Stomach (tissue), 8 donors: ENCODE measurements at regions not wholly inside any gene's neighbourhood (a gene's known extent, or its start where the extent isn't known, plus 50 kb on each side); places are given as distances from the start of the nearest gene placed in this dataset.

Experiments used
- DNase-seq, 2 donors: peaks; one replicate each; pipeline versions ENCODE4 v3.0.0 to v3.0.0-alpha.2; 2013 to 2019
- H3K27ac ChIP-seq, 5 donors: fragments of 200-600 bp in 4 of 5; sonication (generic) in 4 of 5; one replicate each; pipeline ENCODE4 v1.5.1; 2013 to 2019; ENCODE audit warnings: mild to moderate bottlenecking in 1 of 5, moderate library complexity in 1 of 5
- H3K27me3 ChIP-seq, 3 donors: fragments of 200-600 bp; sonication (generic); one replicate each; pipeline ENCODE4 v1.5.1; 2017 to 2019; ENCODE audit warnings: mixed run types in 1 of 3
- H3K36me3 ChIP-seq, 4 donors: fragments of 200-600 bp; sonication (generic); 1 replicate in 3 of 4; 2 replicates in 1 of 4; pipeline ENCODE4 v1.5.1; 2016 to 2019
- H3K4me1 ChIP-seq, 4 donors: fragments of 200-600 bp; sonication (generic); one replicate each; pipeline ENCODE4 v1.5.1; 2016 to 2019
- H3K4me3 ChIP-seq, 4 donors: fragments of 200-600 bp; sonication (generic) in 3 of 4; one replicate each; pipeline ENCODE4 v1.5.1; 2016 to 2019; ENCODE audit warnings: mild to moderate bottlenecking in 1 of 4
- H3K9me3 ChIP-seq, 4 donors: fragments of 200-600 bp; sonication (generic); one replicate each; pipeline ENCODE4 v1.5.1; 2016 to 2019
- EP300 ChIP-seq: sonication (generic); formaldehyde crosslinking; IDR thresholded peaks from one replicate; pipeline ENCODE4 v1.6.1; 2017; ENCODE audit warnings: antibody characterized with exemption
- POLR2A ChIP-seq, 4 donors: fragments of 450-650 bp; IDR thresholded peaks; one replicate each; pipeline ENCODE4 v1.6.1; 2016; ENCODE audit warnings: antibody characterized with exemption in 4 of 4, control low read depth in 2 of 4, mild to moderate bottlenecking in 1 of 4, moderate library complexity in 1 of 4
- POLR2AphosphoS5 ChIP-seq, 3 donors: sonication (generic); formaldehyde crosslinking; IDR thresholded peaks; one replicate each; pipeline ENCODE4 v1.6.1; 2016; ENCODE audit warnings: antibody characterized with exemption in 3 of 3
- WGBS, 5 donors: extraction: QIAGEN DNeasy Blood & Tissue Kit in 3 of 5; methylation state at CpG; one replicate each; pipeline versions ENCODE4 v1.1.5 to v1.1.7; 2013 to 2018; 5-methylcytosine and 5-hydroxymethylcytosine counted together
- intact Hi-C: fragments of 100-400 bp; cut with DNase I; formaldehyde crosslinking; loops from one replicate; pipeline ENCODE4 v1.15.1; 2023; ENCODE audit warnings: low total_unique reads
- TF ChIP-seq, protein P1 (sequence below), 7 experiments: fragments of 450-650 bp in 4 of 7; fragments of 200-600 bp in 3 of 7; sonication (generic) in 3 of 7; IDR thresholded peaks; one replicate each; pipeline ENCODE4 v1.5.1; 2016 to 2019; ENCODE audit warnings: antibody characterized with exemption in 7 of 7, control low read depth in 2 of 7, mild to moderate bottlenecking in 1 of 7
- donor health status: healthy with polysubstance abuse.
- donor health status: Bipolar disorder and iron deficiency.
- donor health status: healthy.

DNA sequence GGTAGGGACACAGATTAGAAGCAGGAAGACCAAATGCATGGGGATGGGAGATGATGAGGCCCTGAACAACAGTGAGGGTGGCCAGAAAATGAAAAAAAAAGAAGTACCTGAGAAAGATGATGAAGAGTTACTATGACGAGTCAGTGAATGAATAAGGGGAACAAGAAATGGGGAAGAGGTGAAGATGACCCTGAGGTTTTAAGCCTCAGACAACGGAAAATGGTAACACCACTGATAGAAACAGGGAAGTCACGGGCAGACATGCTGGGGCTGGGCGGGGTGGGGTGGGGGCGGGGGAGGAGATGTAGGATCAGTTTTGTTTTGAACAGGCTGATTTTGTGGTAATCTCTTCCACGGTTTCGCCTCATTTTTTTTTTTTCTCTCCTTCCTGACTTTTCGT is 205.1 kb upstream of the CADM1 start:
- H3K4me3 ChIP-seq, result no peak overlapping the region
- H3K27ac ChIP-seq, result no peak overlapping the region
- TF ChIP-seq, protein P1, sequence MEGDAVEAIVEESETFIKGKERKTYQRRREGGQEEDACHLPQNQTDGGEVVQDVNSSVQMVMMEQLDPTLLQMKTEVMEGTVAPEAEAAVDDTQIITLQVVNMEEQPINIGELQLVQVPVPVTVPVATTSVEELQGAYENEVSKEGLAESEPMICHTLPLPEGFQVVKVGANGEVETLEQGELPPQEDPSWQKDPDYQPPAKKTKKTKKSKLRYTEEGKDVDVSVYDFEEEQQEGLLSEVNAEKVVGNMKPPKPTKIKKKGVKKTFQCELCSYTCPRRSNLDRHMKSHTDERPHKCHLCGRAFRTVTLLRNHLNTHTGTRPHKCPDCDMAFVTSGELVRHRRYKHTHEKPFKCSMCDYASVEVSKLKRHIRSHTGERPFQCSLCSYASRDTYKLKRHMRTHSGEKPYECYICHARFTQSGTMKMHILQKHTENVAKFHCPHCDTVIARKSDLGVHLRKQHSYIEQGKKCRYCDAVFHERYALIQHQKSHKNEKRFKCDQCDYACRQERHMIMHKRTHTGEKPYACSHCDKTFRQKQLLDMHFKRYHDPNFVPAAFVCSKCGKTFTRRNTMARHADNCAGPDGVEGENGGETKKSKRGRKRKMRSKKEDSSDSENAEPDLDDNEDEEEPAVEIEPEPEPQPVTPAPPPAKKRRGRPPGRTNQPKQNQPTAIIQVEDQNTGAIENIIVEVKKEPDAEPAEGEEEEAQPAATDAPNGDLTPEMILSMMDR (IDR thresholded peaks at IDR 0.05), result no peak
- TF ChIP-seq POLR2AphosphoS5 (IDR thresholded peaks at IDR 0.05) (no peak), EP300 (no peak), POLR2A (IDR thresholded peaks at IDR 0.05) (no peak)
- intact Hi-C loops, result no loop called here
- no peak for DNase-seq
- no peaks in the 10 kb centered on the region for H3K9me3 ChIP-seq
- H3K36me3 ChIP-seq, result no peaks in the 10 kb centered on the region
- H3K4me1 ChIP-seq, result no peaks in the 10 kb centered on the region
- 35 to 62% (median 53%) methylated on average over 7 to 8 of the region's 8 CpGs for WGBS, 5 donors
- H3K27me3 ChIP-seq, result peaks cover 0 to 12% (median 0%) of the 10 kb centered on the region in 3 donors

DNA sequence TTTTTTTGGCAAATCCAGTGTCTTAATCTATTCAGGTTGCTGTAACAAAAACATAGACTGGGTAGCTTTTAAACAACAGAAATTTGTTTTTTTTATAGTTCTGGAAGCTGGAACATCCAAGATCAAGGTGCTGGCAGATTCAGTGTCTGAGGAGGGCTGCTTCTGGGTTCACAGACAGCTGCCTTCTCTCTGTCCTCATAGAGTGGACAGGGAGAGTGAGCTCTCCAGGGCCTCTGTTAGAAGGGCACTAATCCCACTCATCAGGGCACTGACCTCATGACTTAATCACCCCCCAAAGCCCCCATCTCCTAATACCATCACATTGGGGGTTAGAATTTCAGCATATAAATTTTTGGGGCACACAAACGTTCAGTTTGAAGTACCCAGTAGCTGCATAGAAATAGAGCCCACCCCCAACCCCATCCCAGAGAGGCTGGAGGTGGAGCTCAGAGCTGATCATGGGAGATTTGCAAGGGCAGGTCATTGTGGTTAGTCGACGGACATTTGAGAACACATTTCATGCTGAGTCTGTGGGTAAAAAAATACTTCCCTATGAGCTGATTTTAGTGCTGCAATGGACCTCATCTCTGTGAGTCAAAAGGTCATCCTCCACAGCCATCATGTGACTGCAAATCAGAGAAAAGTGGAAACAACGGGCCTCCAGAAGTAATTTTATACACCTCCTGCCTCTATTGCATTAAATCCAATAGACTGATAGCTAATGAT is 203.1 kb upstream of the CADM1 start:
- Histone ChIP-seq H3K4me1 (no peaks in the 10 kb centered on the region), H3K27ac (no peak overlapping the region), H3K36me3 (no peaks in the 10 kb centered on the region), H3K27me3 (peaks cover 0 to 12% (median 0%) of the 10 kb centered on the region in 3 donors), H3K9me3 (no peaks in the 10 kb centered on the region), H3K4me3 (no peak overlapping the region)
- DNase-seq, result no peak
- TF ChIP-seq POLR2AphosphoS5 (IDR thresholded peaks at IDR 0.05), result no peak
- TF ChIP-seq, protein P1 (IDR thresholded peaks at IDR 0.05), result no peak
- TF ChIP-seq POLR2A (IDR thresholded peaks at IDR 0.05), result no peak
- no peak for TF ChIP-seq EP300
- 59 to 84% (median 74%) methylated on average over 4 of the region's 4 CpGs for WGBS, 5 donors
- intact Hi-C loops, result no loop called here

DNA sequence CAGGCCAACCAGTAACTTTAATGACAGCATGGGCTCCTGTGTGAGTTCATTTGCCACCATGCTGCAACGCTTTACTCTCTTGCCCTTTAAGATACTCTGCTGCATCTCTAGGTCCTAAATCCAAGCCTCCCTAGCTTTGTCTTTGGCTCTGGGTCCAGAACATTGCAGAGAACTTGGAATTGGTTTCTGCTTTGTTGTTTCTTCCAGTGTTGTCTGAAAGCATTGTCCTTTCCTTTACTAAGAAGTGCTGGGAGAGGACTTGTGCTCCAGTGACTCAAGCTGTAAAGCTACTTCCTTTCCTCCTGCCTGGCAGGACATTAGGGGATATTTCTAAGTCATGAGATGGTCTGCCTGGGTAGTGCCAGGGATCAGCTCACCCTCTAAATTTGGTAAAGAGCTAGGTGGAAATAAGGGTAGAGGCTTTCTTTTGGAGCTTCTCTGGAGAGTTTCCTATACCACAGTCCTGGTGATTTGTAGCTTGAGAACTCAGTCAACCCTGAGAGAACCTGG is 202.5 kb upstream of the CADM1 start:
- DNase-seq, result no peak
- WGBS, 5 donors, result 88 to 100% (median 91%) methylated on average over 1 of the region's 1 CpG

DNA sequence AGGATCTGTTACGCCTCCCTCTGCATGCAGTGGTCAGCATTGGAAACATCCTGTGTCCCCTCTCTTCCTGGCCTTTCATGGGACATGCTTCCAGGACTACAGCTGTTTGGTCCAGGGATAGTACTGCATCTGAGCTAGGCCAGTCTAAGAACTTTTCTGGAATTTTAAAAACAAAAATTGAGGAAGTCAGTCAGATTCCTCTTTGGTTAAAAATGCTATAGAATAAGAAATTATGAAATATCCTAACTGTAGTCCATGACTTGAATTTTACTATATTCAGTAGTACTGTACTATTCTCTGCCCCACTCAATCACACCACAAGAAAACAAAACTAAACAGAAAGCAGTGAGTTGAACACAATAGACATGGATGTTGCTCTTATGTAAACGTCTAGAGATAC is 201.0 kb upstream of the CADM1 start:
- Histone ChIP-seq H3K36me3 (no peaks in the 10 kb centered on the region), H3K4me3 (no peak overlapping the region), H3K4me1 (peaks cover 0 to 6% (median 3%) of the 10 kb centered on the region in 4 donors), H3K9me3 (no peaks in the 10 kb centered on the region), H3K27ac (no peak overlapping the region), H3K27me3 (no peaks in the 10 kb centered on the region)
- no peak for DNase-seq
- TF ChIP-seq POLR2A (IDR thresholded peaks at IDR 0.05), result no peak
- TF ChIP-seq, protein P1 (IDR thresholded peaks at IDR 0.05), result no peak
- no peak for TF ChIP-seq POLR2AphosphoS5 (IDR thresholded peaks at IDR 0.05)
- TF ChIP-seq EP300, result no peak
- 56 to 75% (median 64%) methylated on average over 2 of the region's 2 CpGs for WGBS, 5 donors
- intact Hi-C loops, result no loop called here

More for the DNA sequence above, 202.5 kb upstream of the CADM1 start:
- Histone ChIP-seq H3K36me3 (no peaks in the 10 kb centered on the region), H3K4me1 (no peaks in the 10 kb centered on the region), H3K27me3 (peaks cover 0 to 12% (median 0%) of the 10 kb centered on the region in 3 donors), H3K9me3 (no peaks in the 10 kb centered on the region), H3K4me3 (no peak overlapping the region), H3K27ac (no peak overlapping the region)
- TF ChIP-seq POLR2AphosphoS5 (IDR thresholded peaks at IDR 0.05) (no peak), POLR2A (IDR thresholded peaks at IDR 0.05) (no peak), EP300 (no peak)
- TF ChIP-seq, protein P1 (IDR thresholded peaks at IDR 0.05), result no peak
- intact Hi-C loops, result no loop called here
